IMR-90 (cell line): ENCODE measurements at regions not wholly inside any gene's neighbourhood (a gene's known extent, or its start where the extent isn't known, plus 50 kb on each side); places are given as distances from the start of the nearest gene placed in this dataset.

Experiments
- ATAC-seq: fragments of 200-7000 bp; cut with Tn5 transposase; 2 replicates; pipeline ENCODE4 v1.9.1; 2020; ENCODE audit warnings: low read depth, mild to moderate bottlenecking, moderate library complexity
- BruUV-seq: library from RNA; stranded (reverse); fragments of 400-500 nt; replicated peaks from 2 replicates; lab custom pipeline; 2021; lab: Mats Ljungman, UMichigan
- CTCF ChIA-PET: fragments of 300-600 bp; formaldehyde crosslinking; extraction: SDS; loops from one replicate; lab custom pipeline; 2021; ENCODE audit warnings: antibody characterized with exemption; lab: Yijun Ruan, JAX
- POLR2A ChIA-PET: fragments of 300-600 bp; sonication (Branson Sonifier 250); formaldehyde crosslinking; loops from one replicate; lab custom pipeline; 2022; ENCODE audit warnings: antibody characterized with exemption; ENCODE audit not compliant: unreplicated experiment; lab: Charles Lee
- DNase-seq: peaks from one replicate; pipeline ENCODE4 v3.0.0; 2013
- H2AFZ ChIP-seq: replicated peaks from 2 replicates; pipeline ENCODE3; 2013; ENCODE audit warnings: low read length, mild to moderate bottlenecking; ENCODE audit not compliant: poor library complexity
- H2AK5ac ChIP-seq: 2 replicates; pipeline ENCODE4 v1.6.1; 2013; ENCODE audit warnings: low read depth, low read length, inconsistent platforms
- H2AK9ac ChIP-seq: replicated peaks from 2 replicates; pipeline ENCODE3; 2013; ENCODE audit warnings: mild to moderate bottlenecking, low read depth, low read length, moderate library complexity; ENCODE audit not compliant: poor library complexity
- H2BK120ac ChIP-seq: 2 replicates; pipeline ENCODE4 v1.6.1; 2013; ENCODE audit warnings: low read depth, low read length, inconsistent platforms
- H2BK15ac ChIP-seq: 3 replicates; pipeline ENCODE4 v1.6.1; 2013; ENCODE audit warnings: low read depth, low read length, inconsistent platforms
- H2BK20ac ChIP-seq: 2 replicates; pipeline ENCODE4 v1.6.1; 2013; ENCODE audit warnings: low read depth, mild to moderate bottlenecking, inconsistent platforms, low read length, moderate library complexity
- H2BK5ac ChIP-seq: 2 replicates; pipeline ENCODE4 v1.6.1; 2013; ENCODE audit warnings: mild to moderate bottlenecking, low read depth, low read length, inconsistent platforms; ENCODE audit not compliant: poor library complexity, severe bottlenecking
- H3K14ac ChIP-seq: replicated peaks from 2 replicates; pipeline ENCODE4 v1.6.1; 2013; ENCODE audit warnings: low read depth, low read length, inconsistent platforms
- H3K18ac ChIP-seq: 2 replicates; pipeline ENCODE4 v1.6.1; 2013; ENCODE audit warnings: low read depth, low read length, control low read depth
- H3K23ac ChIP-seq: 2 replicates; pipeline ENCODE4 v1.6.1; 2013; ENCODE audit warnings: low read depth, low read length, inconsistent platforms
- H3K27ac ChIP-seq: 2 replicates; pipeline ENCODE4 v1.5.1; 2013; ENCODE audit warnings: mild to moderate bottlenecking, control low read depth, low read length; ENCODE audit not compliant: insufficient read depth
- H3K27me3 ChIP-seq: 2 replicates; pipeline ENCODE4 v1.6.1; 2013; ENCODE audit warnings: low read length; ENCODE audit not compliant: control insufficient read depth, insufficient read depth
- H3K36me3 ChIP-seq: 2 replicates; pipeline ENCODE4 v1.6.1; 2013; ENCODE audit warnings: low read length, mixed read lengths; ENCODE audit not compliant: control insufficient read depth, insufficient read depth
- H3K4ac ChIP-seq: 2 replicates; pipeline ENCODE4 v1.6.1; 2013; ENCODE audit warnings: low read depth, low read length, inconsistent platforms
- H3K4me1 ChIP-seq: 2 replicates; pipeline ENCODE4 v1.6.1; 2013; ENCODE audit warnings: low read length, mixed read lengths; ENCODE audit not compliant: control insufficient read depth, insufficient read depth
- H3K4me2 ChIP-seq: 2 replicates; pipeline ENCODE4 v1.6.1; 2013; ENCODE audit warnings: low read depth, mild to moderate bottlenecking, control low read depth, low read length, moderate library complexity
- H3K4me3 ChIP-seq: 2 replicates; pipeline ENCODE4 v1.5.1; 2013; ENCODE audit warnings: low read depth, mild to moderate bottlenecking, control low read depth, low read length, moderate library complexity; ENCODE audit not compliant: insufficient read depth
- H3K56ac ChIP-seq: 2 replicates; pipeline ENCODE4 v1.6.1; 2013; ENCODE audit warnings: low read length, inconsistent platforms; ENCODE audit not compliant: insufficient read depth; ENCODE audit errors: extremely low read depth
- H3K79me1 ChIP-seq, 2 experiments: 2 replicates each; pipeline ENCODE4 v1.6.1; 2013; ENCODE audit warnings: low read length in 2 of 2, inconsistent platforms in 1 of 2, low read depth in 1 of 2
- H3K9ac ChIP-seq: 2 replicates; pipeline ENCODE4 v1.6.1; 2013; ENCODE audit warnings: low read depth, low read length, control low read depth
- H3K9me1 ChIP-seq: 2 replicates; pipeline ENCODE4 v1.6.1; 2013; ENCODE audit warnings: low read length, inconsistent platforms; ENCODE audit not compliant: insufficient read depth
- H3K9me3 ChIP-seq: 2 replicates; pipeline ENCODE4 v1.6.1; 2013; ENCODE audit warnings: low read length; ENCODE audit not compliant: control insufficient read depth, insufficient read depth
- H4K20me1 ChIP-seq: 2 replicates; pipeline ENCODE4 v1.6.1; 2013; ENCODE audit warnings: low read length, inconsistent platforms; ENCODE audit not compliant: insufficient read depth
- H4K5ac ChIP-seq: 2 replicates; pipeline ENCODE4 v1.6.1; 2013; ENCODE audit warnings: mild to moderate bottlenecking, low read depth, low read length, control low read depth
- H4K8ac ChIP-seq, 2 experiments: 2 replicates each; pipeline ENCODE4 v1.6.1; 2013; ENCODE audit warnings: low read depth in 2 of 2, low read length in 2 of 2, control low read depth in 1 of 2, inconsistent platforms in 1 of 2
- H4K91ac ChIP-seq: 2 replicates; pipeline ENCODE4 v1.6.1; 2013; ENCODE audit warnings: low read depth, low read length, inconsistent platforms; ENCODE audit not compliant: insufficient read depth
- RFX5 ChIP-seq: IDR thresholded peaks from 2 replicates; pipeline ENCODE4 v1.8.0; 2012; ENCODE audit warnings: low read depth, mild to moderate bottlenecking, low read length, moderate library complexity
- SMC3 ChIP-seq: fragments of 150-350 bp; IDR thresholded peaks from 2 replicates; pipeline ENCODE4 v1.6.1; 2016; ENCODE audit warnings: low read depth, mild to moderate bottlenecking, antibody characterized with exemption, low read length, moderate library complexity
- WGBS, 2 experiments: methylation state at CpG; one replicate each; pipeline versions ENCODE4 v1.1.5 to v1.1.7; 2013; ENCODE audit warnings: missing lambda C conversion rate in 2 of 2; ENCODE audit not compliant: insufficient read length in 1 of 2; ENCODE audit errors: extremely low coverage in 2 of 2; 5-methylcytosine and 5-hydroxymethylcytosine counted together
- dilution Hi-C: fragments of 300-500 bp; cut with HindIII; formaldehyde crosslinking; loops from one replicate; pipeline ENCODE4 v1.14.3; 2018; ENCODE audit warnings: low sequenced_read_pairs; ENCODE audit not compliant: unreplicated experiment
- in situ Hi-C: fragments of 300-500 bp; cut with MboI; formaldehyde crosslinking; loops from 3 replicates; pipeline ENCODE4 v1.14.3; 2019; ENCODE audit warnings: low sequenced_read_pairs, inconsistent platforms, mixed read lengths
- intact Hi-C: fragments of 100-400 bp; cut with micrococcal nuclease; formaldehyde crosslinking; loops from 2 replicates; pipeline ENCODE4 v1.10.0; 2022
- TF ChIP-seq, protein P1 (sequence below): fragments of 150-350 bp; IDR thresholded peaks from 2 replicates; pipeline ENCODE4 v1.6.1; 2016; ENCODE audit warnings: low read depth, mild to moderate bottlenecking, low read length, moderate library complexity, borderline replicate concordance

DNA sequence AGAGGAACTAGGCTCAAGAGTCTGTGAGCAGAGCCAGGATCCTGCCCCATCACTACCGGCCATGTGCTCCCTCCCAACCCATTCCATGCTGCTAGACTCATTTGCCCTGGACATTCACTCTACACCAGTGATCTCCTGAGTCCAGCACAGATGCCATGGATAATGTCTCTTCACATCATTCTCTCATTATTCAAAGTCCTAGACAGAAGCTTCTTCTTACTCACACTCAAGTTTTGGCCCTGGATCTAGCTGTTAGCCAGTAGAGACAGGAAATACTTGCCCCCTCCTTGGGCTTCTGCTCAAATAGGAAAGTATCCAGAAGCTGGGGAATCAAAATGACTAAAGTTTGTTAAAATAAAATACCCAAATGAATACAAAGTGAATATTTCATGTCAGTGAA lies 266.8 kb upstream of the LDB2 start:
- Histone ChIP-seq H3K4ac (no peak overlapping the region), H3K27ac (no peak overlapping the region), H2BK5ac (no peak overlapping the region), H3K27me3 (no peaks in the 10 kb centered on the region), H3K4me3 (no peak overlapping the region), H2AK5ac (no peak overlapping the region), H3K14ac (no peak overlapping the region; the same call in 1 of the 2 replicates), H3K18ac (peak overlapping the region; percentile 40; the same call in 1 of the 2 replicates), H4K91ac (no peak overlapping the region), H2AFZ (peak overlapping the region; percentile 58), H4K20me1 (no peaks in the 10 kb centered on the region), H4K5ac (no peak overlapping the region), H3K9me3 (no peaks in the 10 kb centered on the region), H2BK20ac (no peak overlapping the region), H3K36me3 (no peaks in the 10 kb centered on the region), H3K79me1 (no peaks in the 10 kb centered on the region), H3K4me2 (no peak overlapping the region), H3K4me1 (peaks cover 9% of the 10 kb centered on the region), H2BK120ac (peak overlapping the region; percentile 1; the same call in 1 of the 2 replicates), H3K56ac (no peak overlapping the region), H3K23ac (peak overlapping the region; percentile 34; the same call in 1 of the 2 replicates), H2BK15ac (no peak overlapping the region), H3K9ac (no peak overlapping the region), H4K8ac (no peak overlapping the region), H3K9me1 (no peaks in the 10 kb centered on the region; the same call in 1 of the 2 replicates), H2AK9ac (no peak overlapping the region)
- POLR2A ChIA-PET, result no interaction called here
- ATAC-seq, result no peak
- in situ Hi-C loops, result no loop called here
- dilution Hi-C loops, result no loop called here
- CTCF ChIA-PET, result no interaction called here
- peak; percentile 19 for DNase-seq
- TF ChIP-seq, protein P1, sequence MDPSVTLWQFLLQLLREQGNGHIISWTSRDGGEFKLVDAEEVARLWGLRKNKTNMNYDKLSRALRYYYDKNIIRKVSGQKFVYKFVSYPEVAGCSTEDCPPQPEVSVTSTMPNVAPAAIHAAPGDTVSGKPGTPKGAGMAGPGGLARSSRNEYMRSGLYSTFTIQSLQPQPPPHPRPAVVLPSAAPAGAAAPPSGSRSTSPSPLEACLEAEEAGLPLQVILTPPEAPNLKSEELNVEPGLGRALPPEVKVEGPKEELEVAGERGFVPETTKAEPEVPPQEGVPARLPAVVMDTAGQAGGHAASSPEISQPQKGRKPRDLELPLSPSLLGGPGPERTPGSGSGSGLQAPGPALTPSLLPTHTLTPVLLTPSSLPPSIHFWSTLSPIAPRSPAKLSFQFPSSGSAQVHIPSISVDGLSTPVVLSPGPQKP, result no peak
- no peak for TF ChIP-seq SMC3
- no peak for TF ChIP-seq RFX5
- BruUV-seq, result no TSS peak
- intact Hi-C loops, result no loop called here
- WGBS, 2 experiments, result no CpG with 5 or more reads among the region's 1 CpG
